SK-N-DZ (cell line): ENCODE measurements at regions not wholly inside any gene's neighbourhood (a gene's known extent, or its start where the extent isn't known, plus 50 kb on each side); places are given as distances from the start of the nearest gene placed in this dataset.

ENCODE experiments used
- DNase-seq: peaks from one replicate; pipeline ENCODE4 v3.0.0-alpha.2; 2015; ENCODE audit warnings: low spot score

- no peak for DNase-seq
These were observed 256.9 kb downstream of the GPATCH2 start for GRCh38 chr1:217373761-217374701.

- no peak for DNase-seq
These were observed 258.6 kb downstream of the GPATCH2 start for GRCh38 chr1:217372049-217372970.

DNA sequence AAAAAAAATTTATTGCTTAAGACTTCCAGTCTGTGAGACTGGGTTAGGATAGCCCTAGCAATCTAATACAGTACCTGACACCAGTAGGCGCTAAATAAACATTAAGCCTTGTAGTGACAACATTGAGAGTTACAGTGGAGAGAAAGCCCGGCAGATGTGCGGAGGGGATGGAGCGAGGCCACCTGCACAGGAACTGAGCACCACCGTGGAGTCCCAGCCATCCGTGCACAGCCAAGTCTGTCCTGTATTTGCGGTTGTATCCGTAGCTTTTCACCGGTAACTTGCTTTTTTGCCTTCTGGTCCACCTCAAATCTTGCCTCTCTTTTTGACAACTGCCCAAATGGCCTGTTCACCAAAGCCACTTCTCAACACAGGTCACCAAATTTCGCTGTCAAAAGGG, 260.1 kb downstream of the GPATCH2 start:
- no peak for DNase-seq

DNA sequence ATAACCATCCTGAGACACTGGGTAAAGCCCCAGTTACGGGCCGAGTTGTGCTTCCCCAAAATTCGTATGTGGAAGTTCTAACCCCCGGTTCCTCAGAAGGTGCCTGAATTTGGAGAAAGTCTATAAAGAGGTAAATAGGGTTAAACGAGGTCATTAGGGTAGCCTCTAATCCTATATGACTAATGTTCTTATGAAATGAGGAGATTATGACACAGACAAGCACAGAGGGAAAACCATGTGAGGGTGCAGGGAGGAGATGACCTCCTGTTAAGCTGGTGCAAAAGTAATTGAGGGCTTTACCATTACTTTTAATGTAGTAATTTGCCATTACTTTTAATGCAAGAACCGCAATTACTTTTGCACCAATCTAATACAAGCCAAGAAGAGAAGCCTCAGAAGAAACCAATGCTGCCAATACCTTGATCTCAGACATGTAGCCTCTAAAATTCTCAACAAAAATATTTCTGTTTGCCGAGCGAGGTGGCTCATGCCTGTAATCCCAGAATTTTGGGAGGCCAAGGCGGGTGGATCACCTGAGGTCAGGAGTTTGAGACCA, 260.8 kb downstream of the GPATCH2 start:
- no peak for DNase-seq

DNA sequence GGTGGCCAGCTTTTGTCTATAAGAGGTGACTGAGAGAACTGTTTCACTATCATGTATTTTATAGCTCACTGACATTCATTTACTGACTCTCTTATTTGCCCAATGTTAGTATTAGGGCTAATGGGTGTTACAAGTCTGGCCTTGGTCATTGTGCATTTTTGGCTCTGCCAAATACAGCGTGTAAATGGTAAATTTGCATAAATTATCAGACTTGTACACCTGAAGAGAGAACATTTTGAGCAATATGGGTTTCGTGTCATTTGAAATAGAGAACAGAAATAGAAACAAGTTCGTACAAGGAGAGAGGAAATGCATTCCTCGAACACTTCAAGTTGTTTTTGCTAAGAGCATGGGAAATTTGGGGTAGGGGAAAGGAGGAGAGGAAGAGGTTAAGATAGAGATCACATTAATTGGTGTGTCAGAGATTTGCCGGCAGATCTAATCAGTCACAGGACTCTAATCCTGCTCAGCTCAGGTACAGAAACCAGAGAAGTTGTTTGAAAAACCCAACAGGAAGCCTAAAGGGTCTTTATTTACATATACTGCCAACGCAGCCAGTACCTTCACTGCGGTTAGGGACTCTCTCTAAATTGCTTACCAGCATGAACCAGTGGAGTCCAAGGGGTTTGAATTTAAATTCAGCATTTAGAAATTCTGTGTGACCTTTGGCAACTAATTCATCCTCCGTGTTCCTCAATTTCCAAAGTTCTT, 261.5 kb downstream of the GPATCH2 start:
- DNase-seq, result no peak

GRCh38 chr1:217364220-217364619, 266.7 kb downstream of the GPATCH2 start:
- DNase-seq, result peak; percentile 90

DNA sequence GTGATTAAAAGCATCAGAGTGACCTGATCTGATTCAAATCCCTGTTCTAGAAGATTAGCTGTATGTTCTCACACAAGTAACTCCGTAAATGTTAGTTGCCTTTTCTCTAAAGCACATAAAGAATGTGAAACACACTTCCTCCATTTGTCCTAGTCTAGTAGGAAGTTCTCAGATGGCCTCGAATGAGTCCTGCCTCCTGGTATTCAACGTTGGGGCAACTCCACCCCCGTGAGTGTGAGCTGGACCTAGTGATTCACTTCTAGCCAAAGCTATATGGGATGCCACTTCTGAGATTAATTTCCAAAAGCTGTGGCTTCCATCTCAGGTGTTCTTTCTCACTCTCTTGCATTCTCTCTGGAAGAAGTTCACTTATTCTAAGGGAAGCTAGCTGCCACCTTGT, 267.6 kb downstream of the GPATCH2 start:
- no peak for DNase-seq

DNA sequence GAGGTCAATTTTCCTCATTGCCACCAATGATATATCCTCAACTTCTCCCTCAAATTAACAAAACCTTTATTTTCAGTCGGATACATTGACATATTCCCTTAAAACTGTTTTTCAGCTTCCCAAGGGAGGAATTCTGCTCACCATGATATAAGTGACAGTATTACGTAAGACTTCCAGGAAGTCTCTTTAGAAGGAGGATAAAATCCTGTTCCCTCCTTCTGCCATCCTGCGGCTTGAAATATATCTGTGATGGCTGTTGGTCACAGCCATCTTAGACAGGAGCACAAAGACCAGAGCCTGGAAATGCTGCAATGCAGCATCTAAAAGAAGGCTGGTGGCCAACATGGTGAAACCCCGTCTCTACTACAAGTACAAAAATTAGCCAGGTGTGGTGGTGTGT, 270.4 kb downstream of the GPATCH2 start:
- no peak for DNase-seq

DNA sequence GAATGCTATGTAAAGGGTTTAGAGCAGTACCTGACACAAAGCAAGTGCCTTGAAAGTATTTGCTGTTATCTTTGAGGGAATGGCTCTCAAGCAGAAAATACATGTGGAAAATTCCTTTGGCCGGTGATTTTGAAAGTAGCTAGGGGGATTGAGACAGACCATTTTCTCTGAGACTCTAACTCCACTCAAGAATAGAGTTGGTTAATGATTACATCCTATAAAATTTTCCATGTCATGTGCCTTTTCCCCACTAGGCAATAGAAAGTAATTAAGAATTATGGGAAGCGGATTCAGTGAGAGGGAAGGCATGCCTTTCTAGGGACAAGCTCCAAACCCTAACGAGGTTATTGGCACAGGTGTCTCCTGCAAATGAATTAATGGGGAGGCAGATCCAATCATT, 276.0 kb downstream of the GPATCH2 start:
- no peak for DNase-seq

- DNase-seq, result no peak
These were observed 281.8 kb downstream of the GPATCH2 start for GRCh38 chr1:217348960-217349664.

DNA sequence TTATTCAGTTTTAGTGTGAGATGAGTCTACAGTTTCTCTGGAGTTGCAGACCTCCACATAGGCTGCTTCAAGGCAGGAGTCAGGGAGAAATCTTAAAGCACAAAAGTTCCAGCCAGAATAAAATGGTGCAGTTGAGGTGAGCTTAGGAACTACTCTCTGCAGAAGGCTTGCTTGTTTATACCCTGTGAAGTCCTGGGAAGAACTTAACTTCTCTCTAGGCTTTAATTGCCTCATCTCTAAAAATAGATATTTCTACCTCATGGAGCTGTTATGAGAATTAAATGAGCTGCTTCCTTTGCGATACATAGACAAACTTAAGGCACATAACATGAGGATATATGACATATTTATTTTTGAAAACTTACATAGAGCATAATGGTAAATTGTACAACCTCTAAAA, 286.2 kb downstream of the GPATCH2 start:
- DNase-seq, result no peak

GRCh38 chr1:217343907-217344306, 287.0 kb downstream of the GPATCH2 start:
- DNase-seq, result peak; percentile 37

GRCh38 chr1:217342105-217342504, 288.8 kb downstream of the GPATCH2 start:
- no peak for DNase-seq

DNA sequence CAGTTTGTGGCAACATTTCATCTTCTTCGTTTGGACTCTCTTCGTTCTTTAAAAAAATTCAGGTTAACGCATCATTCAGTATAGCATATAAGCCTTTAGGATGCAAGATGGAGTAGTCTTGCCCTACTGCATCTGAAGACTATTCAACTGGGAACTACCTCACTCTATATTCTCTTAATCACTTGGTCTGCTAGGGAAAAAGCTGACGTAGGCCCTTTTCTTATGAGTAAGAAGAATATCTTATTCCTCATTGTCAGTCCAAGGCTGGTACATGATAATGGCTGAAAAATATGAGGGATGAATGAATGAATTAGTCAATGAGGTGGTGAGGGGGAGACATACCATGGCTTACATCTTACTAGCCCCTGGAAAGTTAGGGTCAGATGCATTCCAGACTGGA, 294.2 kb downstream of the GPATCH2 start:
- no peak for DNase-seq

- DNase-seq, result peak; percentile 51
These were observed 297.0 kb downstream of the GPATCH2 start for GRCh38 chr1:217333939-217334338.

GRCh38 chr1:217332431-217333065, 298.3 kb downstream of the GPATCH2 start:
- peak; percentile 20 for DNase-seq

GRCh38 chr1:217331698-217332097, 299.2 kb downstream of the GPATCH2 start:
- no peak for DNase-seq

DNA sequence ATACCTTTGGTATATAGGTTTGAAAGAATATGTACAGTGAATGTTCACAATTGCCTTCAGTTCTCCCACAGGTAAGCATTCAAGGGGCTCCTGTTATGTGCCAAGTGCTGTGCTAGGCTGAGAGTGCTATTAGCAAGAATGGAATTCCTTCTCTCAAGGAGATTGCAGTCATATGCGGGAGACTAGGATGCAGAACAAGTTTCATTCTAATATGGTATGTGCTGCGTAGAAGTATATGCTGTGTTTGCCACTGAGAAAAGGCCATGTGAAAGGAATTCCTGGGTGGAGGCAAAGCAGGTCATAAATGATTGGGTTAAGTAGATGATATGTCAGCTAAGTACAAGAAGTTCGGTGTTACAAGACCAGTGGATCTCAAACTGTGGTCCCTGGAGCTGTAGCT, 303.0 kb downstream of the GPATCH2 start:
- DNase-seq, result no peak

GRCh38 chr1:217322834-217323233, 308.1 kb downstream of the GPATCH2 start:
- no peak for DNase-seq

DNA sequence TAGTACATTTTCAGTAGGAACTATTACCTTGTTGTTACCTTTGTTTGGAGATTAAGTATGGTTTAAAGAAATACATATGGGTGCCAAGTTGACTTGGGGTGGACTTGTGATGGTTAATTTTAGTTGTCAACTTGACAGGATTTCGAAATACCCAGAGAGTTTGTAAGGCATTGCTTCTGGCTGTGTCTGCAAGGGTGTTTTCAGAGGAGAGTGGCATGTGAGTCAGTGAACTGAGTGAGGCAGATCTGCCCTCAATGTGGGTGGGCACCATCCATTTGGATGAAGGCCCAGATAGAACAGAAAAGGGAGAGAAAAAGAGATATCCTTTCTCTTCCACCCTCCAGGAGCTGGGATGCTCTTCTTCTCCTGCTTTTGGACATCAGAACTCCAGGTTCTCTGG, 315.5 kb downstream of the GPATCH2 start:
- no peak for DNase-seq
